Peyer's patch (tissue), 4 donors: ENCODE measurements at regions not wholly inside any gene's neighbourhood (a gene's known extent, or its start where the extent isn't known, plus 50 kb on each side); places are given as distances from the start of the nearest gene placed in this dataset.

ENCODE experiments used
- POLR2A ChIP-seq, 2 donors: fragments of 450-650 bp; IDR thresholded peaks; one replicate each; pipeline ENCODE4 v1.5.1; 2017; ENCODE audit warnings: antibody characterized with exemption in 2 of 2, mild to moderate bottlenecking in 2 of 2, moderate library complexity in 2 of 2
- TF ChIP-seq, protein P1 (sequence below), 6 experiments: fragments of 450-650 bp in 4 of 6; fragments of 200-600 bp in 2 of 6; sonication (generic) in 1 of 6; IDR thresholded peaks; one replicate each; pipeline ENCODE4 v1.5.1; 2017 to 2019; ENCODE audit warnings: antibody characterized with exemption in 6 of 6, mild to moderate bottlenecking in 3 of 6, moderate library complexity in 1 of 6

DNA sequence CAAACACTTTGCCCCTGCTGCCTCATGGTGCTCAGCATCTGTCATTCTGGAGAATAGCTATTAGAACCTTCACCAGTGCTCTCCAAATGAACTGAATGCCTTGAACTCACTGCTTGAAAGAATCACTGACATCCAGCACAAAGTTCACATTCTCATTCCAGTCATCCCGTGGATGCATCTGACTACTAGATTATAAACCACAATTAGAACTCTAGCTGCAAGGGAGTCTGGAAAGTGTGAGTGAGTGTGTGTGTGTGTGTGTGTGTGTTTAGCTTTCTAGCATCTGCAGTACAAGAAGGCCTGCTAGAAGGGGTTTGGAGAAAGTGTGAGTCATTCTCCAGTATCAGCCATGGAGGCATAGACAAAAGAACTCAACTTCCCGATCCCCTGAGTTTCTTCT, 71.3 kb upstream of the DYNLT3 start:
- TF ChIP-seq, protein P1, sequence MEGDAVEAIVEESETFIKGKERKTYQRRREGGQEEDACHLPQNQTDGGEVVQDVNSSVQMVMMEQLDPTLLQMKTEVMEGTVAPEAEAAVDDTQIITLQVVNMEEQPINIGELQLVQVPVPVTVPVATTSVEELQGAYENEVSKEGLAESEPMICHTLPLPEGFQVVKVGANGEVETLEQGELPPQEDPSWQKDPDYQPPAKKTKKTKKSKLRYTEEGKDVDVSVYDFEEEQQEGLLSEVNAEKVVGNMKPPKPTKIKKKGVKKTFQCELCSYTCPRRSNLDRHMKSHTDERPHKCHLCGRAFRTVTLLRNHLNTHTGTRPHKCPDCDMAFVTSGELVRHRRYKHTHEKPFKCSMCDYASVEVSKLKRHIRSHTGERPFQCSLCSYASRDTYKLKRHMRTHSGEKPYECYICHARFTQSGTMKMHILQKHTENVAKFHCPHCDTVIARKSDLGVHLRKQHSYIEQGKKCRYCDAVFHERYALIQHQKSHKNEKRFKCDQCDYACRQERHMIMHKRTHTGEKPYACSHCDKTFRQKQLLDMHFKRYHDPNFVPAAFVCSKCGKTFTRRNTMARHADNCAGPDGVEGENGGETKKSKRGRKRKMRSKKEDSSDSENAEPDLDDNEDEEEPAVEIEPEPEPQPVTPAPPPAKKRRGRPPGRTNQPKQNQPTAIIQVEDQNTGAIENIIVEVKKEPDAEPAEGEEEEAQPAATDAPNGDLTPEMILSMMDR (IDR thresholded peaks at IDR 0.05): no peak
- TF ChIP-seq POLR2A (IDR thresholded peaks at IDR 0.05): no peak
